Neural crest cell (in vitro differentiated cells): ENCODE measurements at regions not wholly inside any gene's neighbourhood (a gene's known extent, or its start where the extent isn't known, plus 50 kb on each side); places are given as distances from the start of the nearest gene placed in this dataset.

Experiments
- DNase-seq: peaks from one replicate; pipeline ENCODE4 v3.0.0; 2021; ENCODE audit warnings: low read depth, mixed read lengths, low spot score
- H3K27ac Mint-ChIP-seq: one replicate; pipeline ENCODE4 v1.8.0; 2021; ENCODE audit warnings: mild to moderate bottlenecking, mixed read lengths; ENCODE audit not compliant: unreplicated experiment
- H3K27me3 Mint-ChIP-seq: 2 replicates; pipeline ENCODE4 v1.8.0; 2021; ENCODE audit warnings: low read depth, mild to moderate bottlenecking, mixed read lengths
- H3K36me3 Mint-ChIP-seq: 2 replicates; pipeline ENCODE4 v1.8.0; 2021; ENCODE audit warnings: low read depth, mild to moderate bottlenecking, mixed read lengths
- H3K4me1 Mint-ChIP-seq: 2 replicates; pipeline ENCODE4 v1.8.0; 2021; ENCODE audit warnings: mixed read lengths
- H3K4me3 Mint-ChIP-seq: one replicate; pipeline ENCODE4 v1.8.0; 2021; ENCODE audit warnings: mild to moderate bottlenecking, mixed read lengths
- H3K9me3 Mint-ChIP-seq: 2 replicates; pipeline ENCODE4 v1.8.0; 2021; ENCODE audit warnings: mixed read lengths
- TF ChIP-seq, protein P1 (sequence below): fragments of 200-600 bp; sonication (generic); conservative IDR thresholded peaks from 2 replicates; pipeline ENCODE4 v1.5.0; 2021; ENCODE audit warnings: antibody characterized with exemption, mild to moderate bottlenecking

- TF ChIP-seq, protein P1, sequence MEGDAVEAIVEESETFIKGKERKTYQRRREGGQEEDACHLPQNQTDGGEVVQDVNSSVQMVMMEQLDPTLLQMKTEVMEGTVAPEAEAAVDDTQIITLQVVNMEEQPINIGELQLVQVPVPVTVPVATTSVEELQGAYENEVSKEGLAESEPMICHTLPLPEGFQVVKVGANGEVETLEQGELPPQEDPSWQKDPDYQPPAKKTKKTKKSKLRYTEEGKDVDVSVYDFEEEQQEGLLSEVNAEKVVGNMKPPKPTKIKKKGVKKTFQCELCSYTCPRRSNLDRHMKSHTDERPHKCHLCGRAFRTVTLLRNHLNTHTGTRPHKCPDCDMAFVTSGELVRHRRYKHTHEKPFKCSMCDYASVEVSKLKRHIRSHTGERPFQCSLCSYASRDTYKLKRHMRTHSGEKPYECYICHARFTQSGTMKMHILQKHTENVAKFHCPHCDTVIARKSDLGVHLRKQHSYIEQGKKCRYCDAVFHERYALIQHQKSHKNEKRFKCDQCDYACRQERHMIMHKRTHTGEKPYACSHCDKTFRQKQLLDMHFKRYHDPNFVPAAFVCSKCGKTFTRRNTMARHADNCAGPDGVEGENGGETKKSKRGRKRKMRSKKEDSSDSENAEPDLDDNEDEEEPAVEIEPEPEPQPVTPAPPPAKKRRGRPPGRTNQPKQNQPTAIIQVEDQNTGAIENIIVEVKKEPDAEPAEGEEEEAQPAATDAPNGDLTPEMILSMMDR: no peak
- H3K27me3 Mint-ChIP-seq: no peaks in the 10 kb centered on the region
- no peak overlapping the region for H3K27ac Mint-ChIP-seq
- no peak overlapping the region for H3K4me3 Mint-ChIP-seq
- DNase-seq: no peak
- H3K9me3 Mint-ChIP-seq: no peaks in the 10 kb centered on the region
- H3K4me1 Mint-ChIP-seq: peaks cover 4% of the 10 kb centered on the region
- no peaks in the 10 kb centered on the region for H3K36me3 Mint-ChIP-seq
Observed at GRCh38 chr15:58235961-58236360, 97.8 kb downstream of the AQP9 start.

- TF ChIP-seq, protein P1: no peak
- Mint-ChIP-seq H3K27ac (no peak overlapping the region), H3K9me3 (no peaks in the 10 kb centered on the region), H3K27me3 (no peaks in the 10 kb centered on the region), H3K4me3 (no peak overlapping the region), H3K36me3 (no peaks in the 10 kb centered on the region), H3K4me1 (no peaks in the 10 kb centered on the region)
- no peak for DNase-seq
Observed at GRCh38 chr15:58240191-58240932, 102.2 kb downstream of the AQP9 start.

- no peak for DNase-seq
- TF ChIP-seq, protein P1: no peak
- Mint-ChIP-seq H3K4me3 (no peak overlapping the region), H3K27ac (no peak overlapping the region), H3K4me1 (no peaks in the 10 kb centered on the region), H3K9me3 (no peaks in the 10 kb centered on the region), H3K27me3 (no peaks in the 10 kb centered on the region), H3K36me3 (no peaks in the 10 kb centered on the region)
Observed at GRCh38 chr15:58241872-58242271, 103.7 kb downstream of the AQP9 start.

- DNase-seq: no peak
- TF ChIP-seq, protein P1: no peak
- Mint-ChIP-seq H3K4me1 (no peaks in the 10 kb centered on the region), H3K36me3 (no peaks in the 10 kb centered on the region), H3K4me3 (no peak overlapping the region), H3K27me3 (no peaks in the 10 kb centered on the region), H3K9me3 (no peaks in the 10 kb centered on the region), H3K27ac (no peak overlapping the region)
Observed at GRCh38 chr15:58243070-58243469, 104.9 kb downstream of the AQP9 start.

DNA sequence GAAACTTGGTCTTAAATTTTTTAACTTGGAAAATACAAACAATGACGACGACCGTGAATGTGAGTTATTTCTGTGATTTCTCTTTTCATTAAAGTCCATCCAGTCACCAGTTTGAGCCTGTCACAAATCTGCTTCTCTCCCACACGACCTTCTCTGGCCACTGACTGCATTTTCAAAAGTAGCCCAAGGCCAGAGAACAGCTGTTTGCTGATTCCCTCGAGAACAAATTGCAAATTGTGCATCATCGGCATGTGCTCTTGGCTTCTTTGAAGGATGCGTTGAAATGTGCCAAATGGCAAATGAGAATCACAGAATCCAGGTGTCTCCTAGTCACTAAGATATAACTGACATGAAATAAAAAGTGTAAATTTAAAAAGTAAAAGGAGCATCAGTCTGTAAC is 106.4 kb downstream of the AQP9 start:
- H3K36me3 Mint-ChIP-seq: no peaks in the 10 kb centered on the region
- DNase-seq: no peak
- no peak overlapping the region for H3K27ac Mint-ChIP-seq
- H3K4me3 Mint-ChIP-seq: no peak overlapping the region
- no peaks in the 10 kb centered on the region for H3K27me3 Mint-ChIP-seq
- TF ChIP-seq, protein P1: no peak
- no peaks in the 10 kb centered on the region for H3K4me1 Mint-ChIP-seq
- H3K9me3 Mint-ChIP-seq: no peaks in the 10 kb centered on the region
